ENCODE measurements at regions not wholly inside any gene's neighbourhood (a gene's known extent, or its start where the extent isn't known, plus 50 kb on each side); places are given as distances from the start of the nearest gene placed in this dataset.

DNA sequence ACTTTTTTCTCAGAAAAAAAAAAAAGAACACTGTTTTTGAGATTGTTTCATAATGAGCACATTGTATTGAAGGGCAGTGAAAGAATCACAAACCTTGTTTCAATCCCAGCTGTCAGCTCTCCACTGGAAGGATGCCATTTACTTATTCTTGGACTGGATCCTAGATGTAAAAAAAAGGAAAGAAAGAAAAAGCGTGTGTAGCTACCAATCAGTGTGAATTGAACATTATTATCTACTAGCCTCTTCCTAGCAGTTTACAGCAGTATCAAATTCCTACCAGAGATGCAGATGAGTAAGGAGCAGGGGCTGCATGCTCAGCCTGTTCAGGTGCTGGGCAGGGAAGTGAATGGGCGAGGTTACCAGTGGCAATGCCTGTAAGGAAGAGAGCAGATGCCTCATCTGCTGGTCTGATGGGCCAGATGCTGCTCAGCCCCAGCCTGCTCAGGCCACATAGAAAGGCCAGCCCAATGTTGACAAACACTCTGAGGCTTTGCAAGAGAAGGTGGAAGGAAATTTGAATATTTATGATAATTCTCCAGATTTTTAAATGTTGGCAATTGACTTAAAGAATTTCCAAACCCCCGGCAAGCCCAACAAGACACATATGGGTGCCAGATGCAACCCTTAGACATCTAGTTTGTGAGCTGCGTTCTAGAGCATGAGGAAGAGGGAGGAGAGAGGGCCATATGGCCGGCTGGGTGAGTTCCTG lies 189.5 kb downstream of the IBTK start:
- H3K4me1 ChIP-seq (ENCODE audit: control extremely low read depth in 1 of 4, control insufficient read depth in 4 of 4, insufficient read depth in 4 of 4, low read length in 3 of 4): no peaks in the 10 kb centered on the region
- ChIA-PET POLR2A (no interaction called here), CTCF (interaction anchor here (0.7 to 1.5 kb wide), 2 partner anchors 17 to 1351 kb away, joined by 3 to 5 read pairs; no protein-coding TSS in a partner anchor)
- H3K36me3 ChIP-seq (ENCODE audit: control insufficient read depth in 4 of 4, insufficient read depth in 4 of 4, low read length in 3 of 4): no peaks in the 10 kb centered on the region
- H3K9me3 ChIP-seq (ENCODE audit: control extremely low read depth in 1 of 5, control insufficient read depth in 4 of 5, insufficient read depth in 2 of 5, low read depth in 1 of 5, low read length in 4 of 5): no peaks in the 10 kb centered on the region
- no peak for DNase-seq
- H3K27me3 ChIP-seq (replicated peaks in 2 of 5; ENCODE audit: control insufficient read depth in 4 of 5, insufficient read depth in 5 of 5, low read length in 4 of 5): no peaks in the 10 kb centered on the region
- no peak overlapping the region for H3K4me3 ChIP-seq (ENCODE audit: control insufficient read depth in 1 of 7, extremely low read depth in 1 of 7, insufficient read depth in 4 of 7, low read depth in 2 of 7, low read length in 6 of 7)
- no peak overlapping the region for H3K27ac ChIP-seq (ENCODE audit: insufficient read depth in 1 of 2, low read depth in 1 of 2, low read length in 2 of 2, poor library complexity in 1 of 2, severe bottlenecking in 2 of 2)
- WGBS (ENCODE audit: insufficient coverage): 88% methylated on average over 2 of the region's 5 CpGs

DNA sequence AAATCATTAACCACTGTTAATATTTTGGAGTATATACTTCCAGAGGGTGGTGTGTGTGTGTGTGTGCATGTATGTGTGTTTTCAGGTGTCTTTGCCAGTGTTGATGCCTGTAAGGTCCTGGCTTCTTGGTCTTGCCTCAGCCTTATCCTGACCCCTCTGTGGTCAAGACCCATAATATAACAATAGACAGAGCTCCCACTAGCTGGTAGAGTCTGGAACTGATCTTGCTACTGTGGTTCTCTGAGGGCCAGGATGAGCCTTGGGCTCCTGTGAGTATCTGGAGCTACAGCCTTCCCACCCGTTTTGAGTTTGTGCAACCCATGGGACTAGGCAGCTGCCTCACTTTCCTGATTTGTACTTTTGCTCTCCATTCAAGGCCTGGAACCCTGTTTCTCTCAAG lies 191.0 kb downstream of the IBTK start:
- DNase-seq: no peak
- Histone ChIP-seq H3K4me1 (ENCODE audit: control extremely low read depth in 1 of 4, control insufficient read depth in 4 of 4, insufficient read depth in 4 of 4, low read length in 3 of 4) (no peaks in the 10 kb centered on the region), H3K27me3 (replicated peaks in 2 of 5; ENCODE audit: control insufficient read depth in 4 of 5, insufficient read depth in 5 of 5, low read length in 4 of 5) (no peaks in the 10 kb centered on the region), H3K9me3 (ENCODE audit: control extremely low read depth in 1 of 5, control insufficient read depth in 4 of 5, insufficient read depth in 2 of 5, low read depth in 1 of 5, low read length in 4 of 5) (no peaks in the 10 kb centered on the region), H3K27ac (ENCODE audit: insufficient read depth in 1 of 2, low read depth in 1 of 2, low read length in 2 of 2, poor library complexity in 1 of 2, severe bottlenecking in 2 of 2) (no peak overlapping the region), H3K36me3 (ENCODE audit: control insufficient read depth in 4 of 4, insufficient read depth in 4 of 4, low read length in 3 of 4) (no peaks in the 10 kb centered on the region), H3K4me3 (ENCODE audit: control insufficient read depth in 1 of 7, extremely low read depth in 1 of 7, insufficient read depth in 4 of 7, low read depth in 2 of 7, low read length in 6 of 7) (no peak overlapping the region)
- ChIA-PET POLR2A (no interaction called here), CTCF (interaction anchor here (1.5 kb wide), 1 partner anchor 16 kb away, joined by 3 read pairs; no protein-coding TSS in a partner anchor)
- WGBS (ENCODE audit: insufficient coverage): 100% methylated on average over 1 of the region's 1 CpG

DNA sequence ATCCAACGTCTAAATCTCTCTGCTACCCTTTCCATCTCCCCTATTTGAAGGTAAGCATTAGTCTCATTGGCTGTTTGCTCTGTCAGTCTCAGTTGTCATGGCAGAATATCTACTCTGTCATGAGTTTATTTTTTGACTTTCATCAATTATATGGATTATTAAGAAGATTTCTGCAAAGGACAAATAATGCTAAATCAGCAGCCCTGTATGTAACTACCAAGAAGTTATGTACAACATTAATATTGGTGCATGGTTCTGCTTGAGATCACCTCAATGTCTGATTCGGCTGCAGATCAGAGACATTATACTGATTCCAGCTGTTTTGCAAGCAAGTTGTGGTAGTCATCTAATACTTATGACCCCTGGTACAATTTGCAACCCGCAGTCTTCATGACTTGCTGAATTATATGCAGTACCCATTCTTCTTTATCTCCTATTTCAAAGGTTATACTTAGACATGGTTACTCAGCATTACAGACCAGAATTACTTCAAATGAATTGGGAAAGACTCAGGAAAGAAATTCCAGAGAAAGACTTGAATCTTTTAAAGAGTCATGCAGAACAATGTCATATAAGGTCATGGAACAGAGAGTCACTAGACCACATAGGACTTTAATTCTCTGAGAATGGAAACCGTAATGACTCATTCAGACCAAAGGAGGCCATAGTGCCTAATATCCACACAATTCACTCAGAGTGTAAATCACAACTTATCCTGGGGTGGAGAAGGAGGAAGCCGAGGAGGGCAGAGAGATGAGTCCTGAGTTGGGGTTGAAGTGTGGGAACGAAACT lies 201.4 kb downstream of the IBTK start:
- no peak overlapping the region for H3K27ac ChIP-seq (ENCODE audit: insufficient read depth in 1 of 2, low read depth in 1 of 2, low read length in 2 of 2, poor library complexity in 1 of 2, severe bottlenecking in 2 of 2)
- CTCF ChIA-PET: no interaction called here

DNA sequence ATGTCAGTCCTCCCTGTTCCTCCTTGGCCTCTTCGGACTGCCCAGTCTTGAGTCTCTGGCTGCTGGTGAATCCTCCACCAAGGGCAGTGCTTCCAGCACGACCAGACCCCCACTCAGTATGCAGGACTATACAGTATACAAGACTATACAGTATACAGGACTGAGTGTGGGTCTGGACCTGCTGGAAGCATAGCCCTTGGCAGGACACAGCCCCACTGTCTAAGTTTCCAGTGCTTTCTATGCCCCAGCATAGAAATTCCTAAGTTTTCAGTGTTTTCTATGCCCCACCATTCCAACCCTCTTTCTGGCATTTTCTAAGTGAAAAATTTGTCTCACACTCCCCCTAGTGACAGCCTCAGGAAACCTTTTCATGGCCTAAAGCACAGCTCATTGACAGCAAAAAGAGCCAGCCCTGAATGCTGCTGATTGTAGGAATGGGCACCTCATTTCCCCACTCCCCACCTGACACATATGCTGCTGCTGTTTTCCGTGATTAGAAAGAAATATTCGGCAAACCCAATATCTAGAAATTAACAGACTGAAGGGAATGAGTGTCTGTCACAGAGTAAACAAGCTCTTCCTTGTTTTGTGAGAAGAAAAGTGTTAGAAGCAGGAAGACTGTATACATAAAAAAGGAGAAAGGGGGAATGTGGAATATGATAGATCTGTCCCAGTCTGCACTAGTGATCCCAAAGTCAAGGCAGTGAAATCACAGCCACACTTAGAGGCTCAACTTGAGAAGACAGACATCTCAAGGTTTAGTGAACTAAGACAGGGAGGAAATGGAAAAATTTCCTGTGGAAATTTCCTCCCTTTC lies 206.9 kb downstream of the IBTK start:
- no peak overlapping the region for H3K4me3 ChIP-seq (ENCODE audit: control insufficient read depth in 1 of 7, extremely low read depth in 1 of 7, insufficient read depth in 4 of 7, low read depth in 2 of 7, low read length in 6 of 7)
- no peaks in the 10 kb centered on the region for H3K4me1 ChIP-seq (ENCODE audit: control extremely low read depth in 1 of 4, control insufficient read depth in 4 of 4, insufficient read depth in 4 of 4, low read length in 3 of 4)
- ChIA-PET CTCF (interaction anchor here (0.8 to 1.6 kb wide), 5 partner anchors 8 to 1435 kb away, joined by 3 to 6 read pairs (median 4); no protein-coding TSS in a partner anchor), POLR2A (interaction anchor here (0.8 kb wide), 1 partner anchor 15 kb away, joined by 3 read pairs; no protein-coding TSS in a partner anchor)
- no peaks in the 10 kb centered on the region for H3K9me3 ChIP-seq (ENCODE audit: control extremely low read depth in 1 of 5, control insufficient read depth in 4 of 5, insufficient read depth in 2 of 5, low read depth in 1 of 5, low read length in 4 of 5)
- DNase-seq: peak; percentile 30 to 51 (median 45)
- H3K36me3 ChIP-seq (ENCODE audit: control insufficient read depth in 4 of 4, insufficient read depth in 4 of 4, low read length in 3 of 4): no peaks in the 10 kb centered on the region
- WGBS (ENCODE audit: insufficient coverage): 80% methylated on average over 2 of the region's 4 CpGs
- H3K27ac ChIP-seq (ENCODE audit: insufficient read depth in 1 of 2, low read depth in 1 of 2, low read length in 2 of 2, poor library complexity in 1 of 2, severe bottlenecking in 2 of 2): no peak overlapping the region
- no peaks in the 10 kb centered on the region for H3K27me3 ChIP-seq (replicated peaks in 2 of 5; ENCODE audit: control insufficient read depth in 4 of 5, insufficient read depth in 5 of 5, low read length in 4 of 5)

More for the DNA sequence above, 201.4 kb downstream of the IBTK start:
- WGBS (ENCODE audit: insufficient coverage): 86% methylated on average over 3 of the region's 6 CpGs
- no peaks in the 10 kb centered on the region for H3K9me3 ChIP-seq (ENCODE audit: control extremely low read depth in 1 of 5, control insufficient read depth in 4 of 5, insufficient read depth in 2 of 5, low read depth in 1 of 5, low read length in 4 of 5)
- no peaks in the 10 kb centered on the region for H3K27me3 ChIP-seq (replicated peaks in 2 of 5; ENCODE audit: control insufficient read depth in 4 of 5, insufficient read depth in 5 of 5, low read length in 4 of 5)
- H3K4me3 ChIP-seq (ENCODE audit: control insufficient read depth in 1 of 7, extremely low read depth in 1 of 7, insufficient read depth in 4 of 7, low read depth in 2 of 7, low read length in 6 of 7): no peak overlapping the region
- DNase-seq: no peak
- POLR2A ChIA-PET: no interaction called here
- no peaks in the 10 kb centered on the region for H3K4me1 ChIP-seq (ENCODE audit: control extremely low read depth in 1 of 4, control insufficient read depth in 4 of 4, insufficient read depth in 4 of 4, low read length in 3 of 4)
- no peaks in the 10 kb centered on the region for H3K36me3 ChIP-seq (ENCODE audit: control insufficient read depth in 4 of 4, insufficient read depth in 4 of 4, low read length in 3 of 4)

DNA sequence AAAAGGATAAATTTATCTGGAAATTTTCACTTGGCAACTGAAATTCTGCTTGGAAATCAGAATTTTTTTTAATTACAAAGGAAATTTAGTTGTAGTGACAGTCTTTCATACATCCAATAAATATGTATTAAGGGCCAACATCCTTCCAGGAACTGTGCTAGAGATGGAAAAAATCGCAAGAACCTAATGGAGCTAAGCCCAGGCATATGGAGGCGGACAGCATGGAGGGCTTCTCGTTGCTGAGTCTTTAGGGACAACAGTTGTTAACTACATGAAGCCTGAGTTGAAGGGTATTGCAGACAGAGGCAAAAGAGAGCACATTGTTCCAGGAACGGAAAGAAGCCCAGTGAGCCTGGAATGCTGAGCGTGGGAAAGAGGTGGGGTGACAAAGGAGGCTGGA lies 208.9 kb downstream of the IBTK start:
- H3K27me3 ChIP-seq (replicated peaks in 2 of 5; ENCODE audit: control insufficient read depth in 4 of 5, insufficient read depth in 5 of 5, low read length in 4 of 5): no peaks in the 10 kb centered on the region
- DNase-seq: no peak
- POLR2A ChIA-PET: no interaction called here
- no peak overlapping the region for H3K4me3 ChIP-seq (ENCODE audit: control insufficient read depth in 1 of 7, extremely low read depth in 1 of 7, insufficient read depth in 4 of 7, low read depth in 2 of 7, low read length in 6 of 7)
- 94% methylated on average over 3 of the region's 5 CpGs for WGBS (ENCODE audit: insufficient coverage)
- H3K27ac ChIP-seq (ENCODE audit: insufficient read depth in 1 of 2, low read depth in 1 of 2, low read length in 2 of 2, poor library complexity in 1 of 2, severe bottlenecking in 2 of 2): no peak overlapping the region
- H3K9me3 ChIP-seq (ENCODE audit: control extremely low read depth in 1 of 5, control insufficient read depth in 4 of 5, insufficient read depth in 2 of 5, low read depth in 1 of 5, low read length in 4 of 5): no peaks in the 10 kb centered on the region
- H3K4me1 ChIP-seq (ENCODE audit: control extremely low read depth in 1 of 4, control insufficient read depth in 4 of 4, insufficient read depth in 4 of 4, low read length in 3 of 4): no peaks in the 10 kb centered on the region
- H3K36me3 ChIP-seq (ENCODE audit: control insufficient read depth in 4 of 4, insufficient read depth in 4 of 4, low read length in 3 of 4): no peaks in the 10 kb centered on the region
- CTCF ChIA-PET: interaction anchor here (1.1 kb wide), 1 partner anchor 19 kb away, joined by 3 read pairs; no protein-coding TSS in a partner anchor

DNA sequence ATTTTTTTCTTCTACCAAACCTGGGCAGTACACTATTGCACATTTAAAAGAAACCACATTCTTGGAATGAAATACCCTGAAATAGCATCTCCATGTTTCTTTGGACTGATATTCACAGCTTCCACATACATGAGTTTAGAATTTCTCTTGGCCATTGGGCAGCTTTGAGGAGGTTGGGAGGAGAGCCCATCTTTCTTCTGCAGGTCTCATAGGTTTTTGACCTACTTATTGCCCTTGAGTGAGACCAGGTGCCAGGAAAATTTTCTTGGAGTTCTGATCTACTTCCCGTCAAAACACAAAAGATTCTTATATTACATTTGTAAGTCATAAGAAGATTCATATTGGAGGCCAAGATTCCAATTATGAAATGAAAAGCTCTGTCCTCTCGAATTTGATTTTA lies 212.0 kb downstream of the IBTK start:
- Histone ChIP-seq H3K27ac (ENCODE audit: insufficient read depth in 1 of 2, low read depth in 1 of 2, low read length in 2 of 2, poor library complexity in 1 of 2, severe bottlenecking in 2 of 2) (no peak overlapping the region), H3K36me3 (ENCODE audit: control insufficient read depth in 4 of 4, insufficient read depth in 4 of 4, low read length in 3 of 4) (no peaks in the 10 kb centered on the region), H3K4me3 (ENCODE audit: control insufficient read depth in 1 of 7, extremely low read depth in 1 of 7, insufficient read depth in 4 of 7, low read depth in 2 of 7, low read length in 6 of 7) (no peak overlapping the region), H3K4me1 (ENCODE audit: control extremely low read depth in 1 of 4, control insufficient read depth in 4 of 4, insufficient read depth in 4 of 4, low read length in 3 of 4) (no peaks in the 10 kb centered on the region), H3K9me3 (ENCODE audit: control extremely low read depth in 1 of 5, control insufficient read depth in 4 of 5, insufficient read depth in 2 of 5, low read depth in 1 of 5, low read length in 4 of 5) (no peaks in the 10 kb centered on the region), H3K27me3 (replicated peaks in 2 of 5; ENCODE audit: control insufficient read depth in 4 of 5, insufficient read depth in 5 of 5, low read length in 4 of 5) (no peaks in the 10 kb centered on the region)
- WGBS (ENCODE audit: insufficient coverage): no CpG with 5 or more reads among the region's 2 CpGs
- ChIA-PET CTCF (interaction anchor here (1.2 kb wide), 1 partner anchor 301 kb away, joined by 3 read pairs; no protein-coding TSS in a partner anchor), POLR2A (no interaction called here)
- no peak for DNase-seq

All from common myeloid progenitor, CD34-positive (primary cell).